HG03469 (cell line): ENCODE measurements at regions not wholly inside any gene's neighbourhood (a gene's known extent, or its start where the extent isn't known, plus 50 kb on each side); places are given as distances from the start of the nearest gene placed in this dataset.

Experiments
- ATAC-seq: cut with Tn5 transposase; IDR thresholded peaks from one replicate; pipeline ENCODE4 v1.9.1; 2021; ENCODE audit warnings: mild to moderate bottlenecking, moderate library complexity, moderate number of reproducible peaks; ENCODE audit not compliant: unreplicated experiment

GRCh38 chr2:211061612-211062296 lies 505.4 kb downstream of the CPS1 start:
- ATAC-seq = no peak

GRCh38 chr2:211062297-211062612 lies 505.9 kb downstream of the CPS1 start:
- no peak for ATAC-seq

GRCh38 chr2:211067029-211067428 lies 510.6 kb downstream of the CPS1 start:
- ATAC-seq = no peak

GRCh38 chr2:211068108-211068780 lies 511.8 kb downstream of the CPS1 start:
- no peak for ATAC-seq

GRCh38 chr2:211070547-211070946 lies 514.1 kb downstream of the CPS1 start:
- ATAC-seq = no peak

- no peak for ATAC-seq
Observed at GRCh38 chr2:211077216-211077767, 520.9 kb downstream of the CPS1 start.

- no peak for ATAC-seq
Observed at GRCh38 chr2:211084352-211084751, 528.0 kb downstream of the CPS1 start.

- ATAC-seq = peak; percentile 41
Observed at GRCh38 chr2:211085056-211085680, 528.8 kb downstream of the CPS1 start.

- ATAC-seq = no peak
Observed at GRCh38 chr2:211086049-211086448, 529.6 kb downstream of the CPS1 start.

GRCh38 chr2:211089127-211089526 lies 532.7 kb downstream of the CPS1 start:
- no peak for ATAC-seq

- ATAC-seq = peak; percentile 58
Observed at GRCh38 chr2:211093743-211094303, 537.4 kb downstream of the CPS1 start.

GRCh38 chr2:211103989-211104388 lies 547.6 kb downstream of the CPS1 start:
- ATAC-seq = no peak

- no peak for ATAC-seq
Observed at GRCh38 chr2:211113334-211114175, 557.2 kb downstream of the CPS1 start.

- ATAC-seq = no peak
Observed at GRCh38 chr2:211114826-211115455, 558.5 kb downstream of the CPS1 start.

- ATAC-seq = no peak
Observed at GRCh38 chr2:211117026-211117425, 560.6 kb downstream of the CPS1 start.

- ATAC-seq = no peak
Observed at GRCh38 chr2:211126256-211126655, 569.9 kb downstream of the CPS1 start.

- no peak for ATAC-seq
Observed at GRCh38 chr2:211127501-211127900, 571.1 kb downstream of the CPS1 start.

GRCh38 chr2:211128287-211128686 lies 571.9 kb downstream of the CPS1 start:
- ATAC-seq = no peak

GRCh38 chr2:211129798-211130197 lies 573.4 kb downstream of the CPS1 start:
- no peak for ATAC-seq

- ATAC-seq = no peak
Observed at GRCh38 chr2:211132046-211132445, 575.6 kb downstream of the CPS1 start.
